ENCODE measurements at regions not wholly inside any gene's neighbourhood (a gene's known extent, or its start where the extent isn't known, plus 50 kb on each side); places are given as distances from the start of the nearest gene placed in this dataset.

DNA sequence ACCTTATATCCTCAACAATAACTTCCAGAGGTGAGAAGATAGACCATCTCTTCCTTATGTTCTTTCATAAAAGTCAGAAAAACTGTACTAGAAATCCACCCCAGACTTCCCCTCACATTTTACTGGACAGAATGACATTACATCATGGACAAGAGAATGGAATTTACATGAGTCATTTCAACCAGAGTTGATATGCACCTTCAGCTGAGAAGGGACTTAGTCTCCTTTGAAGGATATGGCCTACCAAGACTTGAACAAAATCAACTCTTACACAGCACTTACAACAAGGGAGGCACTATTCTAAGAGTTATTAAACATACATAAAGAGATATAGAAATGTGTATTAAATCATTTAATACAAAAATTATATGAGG is 380.0 kb upstream of the DPH6 start:
- H3K4me1 ChIP-seq (ENCODE audit: insufficient read depth, low read length): no peaks in the 10 kb centered on the region
- no TSS peak for BruUV-seq (replicated peaks)
- H3K4me2 ChIP-seq (ENCODE audit: low read depth, low read length): no peak overlapping the region
- H3K27ac ChIP-seq (ENCODE audit: extremely low read length, insufficient read depth, low read length): no peak overlapping the region
- ATAC-seq: no peak
- no peak for FAIRE-seq
- intact Hi-C loops (cut with micrococcal nuclease; ENCODE audit: unreplicated experiment): no loop called here
- in situ Hi-C loops (cut with HindIII; ENCODE audit: extremely low pct_ligation_motif_present, low pct_unique_long_range_greater_than_20kb): no loop called here
- DNase-seq (ENCODE audit: low spot score): no peak
- no peaks in the 10 kb centered on the region for H3K36me3 ChIP-seq (replicated peaks in 1 of 2; ENCODE audit: control insufficient read depth in 1 of 2, insufficient read depth in 2 of 2, low read length in 2 of 2)
- ChIA-PET CTCF (ENCODE audit: low intra/inter-chr PET ratio, low total read pairs) (no interaction called here), POLR2A (no interaction called here)
- no peaks in the 10 kb centered on the region for H3K79me2 ChIP-seq (ENCODE audit: insufficient read depth, low read length)
- H2AFZ ChIP-seq (ENCODE audit: low read length): no peak overlapping the region
- no peaks in the 10 kb centered on the region for H3K27me3 ChIP-seq (ENCODE audit: control insufficient read depth in 1 of 2, insufficient read depth in 2 of 2, low read length in 2 of 2)
- H3K4me3 ChIP-seq (replicated peaks in 1 of 3; ENCODE audit: insufficient read depth in 1 of 3, low read depth in 2 of 3, low read length in 3 of 3): no peak overlapping the region
- H3K9me3 ChIP-seq (ENCODE audit: low read length): no peaks in the 10 kb centered on the region
- TF ChIP-seq KLF16 (CRISPR knock-in tag; IDR thresholded peaks at IDR 0.05) (no peak), SP4 (CRISPR knock-in tag; IDR thresholded peaks at IDR 0.05) (no peak), CENPX (CRISPR knock-in tag; IDR thresholded peaks at IDR 0.05) (no peak), NFIC (IDR thresholded peaks at IDR 0.05; ENCODE audit: low read length) (no peak)
- TF ChIP-seq, protein P1, sequence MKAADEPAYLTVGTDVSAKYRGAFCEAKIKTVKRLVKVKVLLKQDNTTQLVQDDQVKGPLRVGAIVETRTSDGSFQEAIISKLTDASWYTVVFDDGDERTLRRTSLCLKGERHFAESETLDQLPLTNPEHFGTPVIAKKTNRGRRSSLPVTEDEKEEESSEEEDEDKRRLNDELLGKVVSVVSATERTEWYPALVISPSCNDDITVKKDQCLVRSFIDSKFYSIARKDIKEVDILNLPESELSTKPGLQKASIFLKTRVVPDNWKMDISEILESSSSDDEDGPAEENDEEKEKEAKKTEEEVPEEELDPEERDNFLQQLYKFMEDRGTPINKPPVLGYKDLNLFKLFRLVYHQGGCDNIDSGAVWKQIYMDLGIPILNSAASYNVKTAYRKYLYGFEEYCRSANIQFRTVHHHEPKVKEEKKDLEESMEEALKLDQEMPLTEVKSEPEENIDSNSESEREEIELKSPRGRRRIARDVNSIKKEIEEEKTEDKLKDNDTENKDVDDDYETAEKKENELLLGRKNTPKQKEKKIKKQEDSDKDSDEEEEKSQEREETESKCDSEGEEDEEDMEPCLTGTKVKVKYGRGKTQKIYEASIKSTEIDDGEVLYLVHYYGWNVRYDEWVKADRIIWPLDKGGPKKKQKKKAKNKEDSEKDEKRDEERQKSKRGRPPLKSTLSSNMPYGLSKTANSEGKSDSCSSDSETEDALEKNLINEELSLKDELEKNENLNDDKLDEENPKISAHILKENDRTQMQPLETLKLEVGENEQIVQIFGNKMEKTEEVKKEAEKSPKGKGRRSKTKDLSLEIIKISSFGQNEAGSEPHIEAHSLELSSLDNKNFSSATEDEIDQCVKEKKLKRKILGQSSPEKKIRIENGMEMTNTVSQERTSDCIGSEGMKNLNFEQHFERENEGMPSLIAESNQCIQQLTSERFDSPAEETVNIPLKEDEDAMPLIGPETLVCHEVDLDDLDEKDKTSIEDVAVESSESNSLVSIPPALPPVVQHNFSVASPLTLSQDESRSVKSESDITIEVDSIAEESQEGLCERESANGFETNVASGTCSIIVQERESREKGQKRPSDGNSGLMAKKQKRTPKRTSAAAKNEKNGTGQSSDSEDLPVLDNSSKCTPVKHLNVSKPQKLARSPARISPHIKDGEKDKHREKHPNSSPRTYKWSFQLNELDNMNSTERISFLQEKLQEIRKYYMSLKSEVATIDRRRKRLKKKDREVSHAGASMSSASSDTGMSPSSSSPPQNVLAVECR (CRISPR knock-in tag; IDR thresholded peaks at IDR 0.05; ENCODE audit: borderline replicate concordance): no peak
- H4K20me1 ChIP-seq (ENCODE audit: insufficient read depth, low read length): no peaks in the 10 kb centered on the region
- H3K9ac ChIP-seq (ENCODE audit: insufficient read depth, low read depth, low read length): no peak overlapping the region

DNA sequence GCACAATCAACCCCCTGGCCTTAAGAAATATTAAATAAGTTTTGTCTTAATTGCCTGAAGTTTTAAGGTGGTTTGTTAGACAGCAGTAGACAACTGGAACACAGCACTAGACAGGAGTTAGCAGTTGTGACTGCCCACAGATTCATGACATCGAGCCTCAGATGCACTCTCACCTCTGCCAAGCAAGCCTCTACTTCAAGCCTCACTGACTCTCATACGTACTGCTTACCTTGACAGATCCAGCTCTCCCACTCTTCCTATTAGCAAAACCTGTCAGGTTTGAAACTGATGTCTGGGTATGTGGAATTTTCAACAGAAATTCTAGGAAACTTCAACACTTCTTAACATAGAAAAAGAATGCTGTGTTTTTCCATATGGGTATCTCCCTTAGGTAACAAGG is 382.9 kb upstream of the DPH6 start:
- WGBS (ENCODE audit: low lambda C conversion rate): 17% methylated on average over 2 of the region's 2 CpGs
- H3K4me3 ChIP-seq (replicated peaks in 1 of 3; ENCODE audit: insufficient read depth in 1 of 3, low read depth in 2 of 3, low read length in 3 of 3): no peak overlapping the region
- H3K4me1 ChIP-seq (ENCODE audit: insufficient read depth, low read length): no peaks in the 10 kb centered on the region
- in situ Hi-C loops (cut with HindIII; ENCODE audit: extremely low pct_ligation_motif_present, low pct_unique_long_range_greater_than_20kb) (no loop called here), intact Hi-C loops (cut with micrococcal nuclease; ENCODE audit: unreplicated experiment) (no loop called here)
- no peaks in the 10 kb centered on the region for H4K20me1 ChIP-seq (ENCODE audit: insufficient read depth, low read length)
- H3K79me2 ChIP-seq (ENCODE audit: insufficient read depth, low read length): no peaks in the 10 kb centered on the region
- H3K27ac ChIP-seq (ENCODE audit: extremely low read length, insufficient read depth, low read length): no peak overlapping the region
- no peak for FAIRE-seq
- H3K27me3 ChIP-seq (ENCODE audit: control insufficient read depth in 1 of 2, insufficient read depth in 2 of 2, low read length in 2 of 2): no peaks in the 10 kb centered on the region
- ChIA-PET POLR2A (no interaction called here), CTCF (ENCODE audit: low intra/inter-chr PET ratio, low total read pairs) (no interaction called here)
- no peak overlapping the region for H3K9ac ChIP-seq (ENCODE audit: insufficient read depth, low read depth, low read length)
- no peaks in the 10 kb centered on the region for H3K36me3 ChIP-seq (replicated peaks in 1 of 2; ENCODE audit: control insufficient read depth in 1 of 2, insufficient read depth in 2 of 2, low read length in 2 of 2)
- H3K9me3 ChIP-seq (ENCODE audit: low read length): no peaks in the 10 kb centered on the region
- DNase-seq (ENCODE audit: low spot score): no peak
- BruUV-seq (replicated peaks): no TSS peak
- ATAC-seq: no peak
- no peak overlapping the region for H2AFZ ChIP-seq (ENCODE audit: low read length)
- H3K4me2 ChIP-seq (ENCODE audit: low read depth, low read length): no peak overlapping the region
- TF ChIP-seq NR1H2 (CRISPR knock-in tag; IDR thresholded peaks at IDR 0.05; ENCODE audit: borderline replicate concordance, low read depth) (no peak), ZNF296 (CRISPR knock-in tag; conservative IDR thresholded peaks at IDR 0.05) (no peak), SETDB1 (CRISPR knock-in tag; IDR thresholded peaks at IDR 0.05; ENCODE audit: borderline replicate concordance) (no peak), ZNF788 (CRISPR knock-in tag; IDR thresholded peaks at IDR 0.05; ENCODE audit: borderline replicate concordance) (no peak)
- TF ChIP-seq, protein P2, sequence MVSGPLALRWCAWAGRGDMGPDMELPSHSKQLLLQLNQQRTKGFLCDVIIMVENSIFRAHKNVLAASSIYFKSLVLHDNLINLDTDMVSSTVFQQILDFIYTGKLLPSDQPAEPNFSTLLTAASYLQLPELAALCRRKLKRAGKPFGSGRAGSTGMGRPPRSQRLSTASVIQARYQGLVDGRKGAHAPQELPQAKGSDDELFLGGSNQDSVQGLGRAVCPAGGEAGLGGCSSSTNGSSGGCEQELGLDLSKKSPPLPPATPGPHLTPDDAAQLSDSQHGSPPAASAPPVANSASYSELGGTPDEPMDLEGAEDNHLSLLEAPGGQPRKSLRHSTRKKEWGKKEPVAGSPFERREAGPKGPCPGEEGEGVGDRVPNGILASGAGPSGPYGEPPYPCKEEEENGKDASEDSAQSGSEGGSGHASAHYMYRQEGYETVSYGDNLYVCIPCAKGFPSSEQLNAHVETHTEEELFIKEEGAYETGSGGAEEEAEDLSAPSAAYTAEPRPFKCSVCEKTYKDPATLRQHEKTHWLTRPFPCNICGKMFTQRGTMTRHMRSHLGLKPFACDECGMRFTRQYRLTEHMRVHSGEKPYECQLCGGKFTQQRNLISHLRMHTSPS (CRISPR knock-in tag; IDR thresholded peaks at IDR 0.05; ENCODE audit: low read depth): no peak

Measured in HepG2 (cell line).